Effector CD4-positive, alpha-beta T cell (primary cell): ENCODE measurements at regions not wholly inside any gene's neighbourhood (a gene's known extent, or its start where the extent isn't known, plus 50 kb on each side); places are given as distances from the start of the nearest gene placed in this dataset.

ENCODE experiments used
- DNase-seq: peaks from one replicate; pipeline ENCODE4 v3.0.0-alpha.2; 2020

- DNase-seq, result no peak
Observed at GRCh38 chr6:1054653-1055014, 257.3 kb upstream of the FOXQ1 start.

- no peak for DNase-seq
Observed at GRCh38 chr6:1053586-1053985, 258.3 kb upstream of the FOXQ1 start.

- DNase-seq, result no peak
Observed at GRCh38 chr6:1052262-1052661, 259.6 kb upstream of the FOXQ1 start.

DNA sequence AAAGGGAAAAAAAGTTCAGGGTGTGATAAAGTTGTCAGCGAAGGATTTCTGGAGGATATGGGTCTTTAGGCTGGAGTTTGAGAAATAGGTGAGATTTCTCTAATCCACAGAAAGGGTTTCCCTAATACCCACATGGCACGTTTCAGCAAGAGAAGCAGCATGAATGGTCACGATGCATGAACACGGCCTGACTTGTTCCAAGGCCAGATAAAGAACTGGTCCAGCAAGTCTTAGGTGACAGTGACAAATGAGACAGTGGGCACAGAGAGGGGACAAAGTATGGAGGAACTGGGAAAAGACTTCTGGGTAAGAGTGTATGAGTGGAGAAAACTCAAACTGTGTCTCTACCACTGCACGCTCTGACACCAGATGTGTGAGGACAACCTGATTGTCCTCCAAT, 262.0 kb upstream of the FOXQ1 start:
- no peak for DNase-seq

- DNase-seq, result no peak
Observed at GRCh38 chr6:1049170-1049569, 262.7 kb upstream of the FOXQ1 start.

DNA sequence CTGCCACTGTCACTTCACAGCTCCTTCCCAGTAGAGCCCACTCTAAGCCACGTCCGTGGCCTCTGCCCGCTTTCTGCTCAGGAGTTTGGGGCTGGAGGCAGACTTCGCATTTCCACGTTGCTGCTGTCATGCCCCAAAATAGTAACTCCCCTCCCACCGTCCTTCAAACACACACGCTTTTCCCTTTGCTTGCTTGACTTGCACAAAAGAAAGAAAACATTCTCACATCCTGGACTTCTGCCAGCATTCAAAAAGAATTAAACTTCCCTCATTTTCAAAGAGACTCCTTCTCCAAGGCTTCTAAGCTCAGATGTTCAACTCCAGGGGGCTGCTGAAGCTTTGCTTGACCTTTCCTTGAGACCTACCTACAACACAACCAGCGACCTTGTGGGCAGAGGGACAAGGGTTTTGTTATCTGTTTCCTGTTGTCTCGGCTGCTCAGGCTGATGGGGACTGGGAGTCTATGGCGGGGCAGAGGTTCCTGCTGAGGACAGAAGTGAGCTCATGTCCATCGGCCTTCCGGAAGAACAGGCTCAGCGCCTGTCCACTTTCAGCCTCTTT, 263.8 kb upstream of the FOXQ1 start:
- no peak for DNase-seq

DNA sequence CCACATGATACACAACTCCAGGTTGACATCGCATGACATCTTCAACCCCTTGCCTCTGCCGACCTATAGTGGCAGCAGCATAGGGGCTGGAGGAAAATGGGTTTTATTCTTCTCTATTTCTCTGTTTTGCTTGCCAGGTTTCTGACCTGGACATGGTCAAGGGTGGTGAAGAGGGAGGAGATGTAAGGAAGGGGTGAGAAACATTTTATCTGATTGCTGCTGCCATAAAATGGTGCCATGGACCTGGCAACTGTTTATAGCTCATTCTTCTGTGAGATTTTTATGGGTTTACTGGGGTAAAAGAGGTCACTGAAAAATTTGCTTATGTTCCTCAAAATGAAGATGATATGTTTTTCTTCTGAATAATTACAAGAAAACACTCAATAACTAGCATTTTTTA, 266.7 kb upstream of the FOXQ1 start:
- DNase-seq, result no peak

- DNase-seq, result no peak
Observed at GRCh38 chr6:1044040-1044836, 267.7 kb upstream of the FOXQ1 start.

DNA sequence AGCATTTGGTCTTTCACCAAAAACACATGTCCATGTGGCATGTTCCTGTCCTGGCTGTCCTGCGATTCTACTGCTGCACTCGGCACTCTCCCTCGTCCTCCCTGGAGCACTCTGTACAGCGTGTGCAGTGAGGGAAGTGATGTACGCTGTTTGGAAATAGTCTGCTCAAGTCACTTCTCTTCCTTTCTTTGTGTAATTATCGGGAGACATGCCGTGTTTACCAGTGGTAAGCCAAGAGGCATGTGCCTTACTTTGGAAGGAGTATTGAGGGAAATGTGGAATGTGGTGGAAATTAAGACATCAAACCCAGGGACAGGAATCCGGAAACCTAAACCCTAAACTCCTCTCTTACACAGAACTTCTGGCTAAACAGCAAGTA, 268.5 kb upstream of the FOXQ1 start:
- DNase-seq, result no peak

DNA sequence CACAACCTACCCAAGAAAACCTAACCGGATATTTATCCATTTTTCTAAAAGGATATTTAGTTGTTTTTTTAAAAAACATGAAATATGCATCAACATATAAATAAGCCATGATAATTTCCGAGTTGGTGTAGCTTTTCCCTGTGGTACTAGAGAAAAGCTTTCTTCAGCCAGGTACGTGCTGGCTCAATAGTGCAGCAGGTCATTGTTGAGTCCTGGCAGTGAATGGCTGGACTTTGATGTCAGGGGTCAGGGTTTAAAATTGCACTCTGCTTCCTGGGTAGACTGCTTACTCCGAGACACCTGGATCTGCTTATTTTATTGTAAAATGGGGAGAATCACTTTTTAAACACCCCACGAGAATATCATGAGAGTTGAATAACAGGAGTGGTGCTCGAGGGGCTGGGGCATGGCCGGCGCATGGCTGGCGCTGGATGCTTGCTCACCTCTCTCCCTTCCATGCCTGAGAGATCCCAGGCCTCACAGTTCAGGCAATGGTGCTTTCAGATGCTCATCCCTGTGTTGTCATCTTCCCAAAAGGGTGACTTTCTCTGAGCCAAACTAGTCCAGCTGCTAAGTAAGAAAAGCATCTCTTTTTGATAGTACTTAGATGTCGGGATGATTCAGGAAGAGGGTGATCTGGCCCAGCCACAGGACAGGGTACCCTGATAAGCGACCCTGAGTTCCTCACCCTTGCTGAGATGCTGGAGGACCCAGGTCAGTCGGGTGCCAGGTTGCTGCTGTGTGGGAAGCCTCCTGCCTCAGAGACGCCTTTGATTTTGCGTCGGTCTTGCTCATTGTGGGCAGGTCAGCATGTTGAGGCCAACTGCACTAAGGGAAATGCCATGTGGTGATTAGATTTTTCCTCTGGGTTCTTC, 269.1 kb upstream of the FOXQ1 start:
- no peak for DNase-seq

DNA sequence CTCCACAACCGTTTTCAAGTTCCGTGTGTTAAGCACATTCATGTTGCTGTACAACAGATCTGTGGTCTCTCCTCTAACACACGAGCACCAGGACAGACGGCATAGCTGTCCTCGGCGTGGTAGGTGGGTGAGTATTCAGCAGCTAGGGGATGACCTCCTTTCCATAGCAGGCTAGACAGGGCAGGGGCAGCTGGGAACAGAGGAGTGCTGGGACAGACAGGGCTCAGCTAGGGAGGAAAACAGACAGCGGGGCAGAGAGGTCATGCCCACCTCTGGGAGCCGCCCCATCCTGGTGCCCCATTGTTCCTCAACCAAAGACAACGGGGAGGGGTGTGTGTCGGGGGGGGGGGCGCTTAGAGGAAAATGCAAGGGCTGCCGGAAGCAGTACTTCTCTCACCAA, 271.5 kb upstream of the FOXQ1 start:
- DNase-seq, result no peak

GRCh38 chr6:1039746-1040145, 272.2 kb upstream of the FOXQ1 start:
- DNase-seq, result no peak

- DNase-seq, result no peak
Observed at GRCh38 chr6:1039191-1039590, 272.7 kb upstream of the FOXQ1 start.

DNA sequence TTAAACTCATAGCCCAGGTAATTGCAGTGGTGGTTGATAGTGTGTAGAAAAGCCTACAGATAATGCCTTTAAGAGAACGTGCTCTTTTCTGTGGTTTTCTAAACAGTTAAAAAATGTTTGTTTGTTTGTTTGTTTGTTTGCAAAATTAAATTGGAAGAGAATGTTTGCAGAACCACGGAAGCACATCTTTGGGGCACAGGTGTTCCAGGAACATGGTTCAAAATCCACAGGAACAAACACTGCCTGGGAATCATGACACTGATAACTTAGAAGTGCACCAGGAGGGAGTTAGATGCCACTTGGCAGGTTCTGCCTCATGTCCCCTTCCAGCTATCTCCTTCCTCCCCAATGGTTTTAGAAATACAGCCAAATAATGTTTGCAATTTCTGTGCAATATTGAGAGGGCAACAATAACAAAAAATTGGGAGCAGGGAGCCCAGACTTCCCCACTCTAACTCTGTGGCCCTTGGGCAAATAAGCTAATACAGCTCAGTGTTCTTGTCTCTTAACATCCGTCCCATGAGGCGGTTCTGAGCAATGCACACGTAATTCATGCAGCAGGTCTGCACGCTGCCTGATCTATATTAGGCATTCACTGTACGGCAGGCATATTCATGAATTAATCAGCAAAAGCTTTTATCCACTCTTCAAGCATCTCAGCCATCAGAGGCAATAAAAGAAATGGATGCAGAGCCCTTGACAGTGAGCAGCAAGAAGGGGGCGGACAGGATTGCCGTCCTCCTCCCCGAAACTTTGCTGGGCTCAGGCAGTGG, 274.3 kb upstream of the FOXQ1 start:
- no peak for DNase-seq

- DNase-seq, result no peak
Observed at GRCh38 chr6:1035401-1035800, 276.5 kb upstream of the FOXQ1 start.

GRCh38 chr6:1031720-1032119, 280.2 kb upstream of the FOXQ1 start:
- no peak for DNase-seq

- DNase-seq, result no peak
Observed at GRCh38 chr6:1029141-1029540, 282.8 kb upstream of the FOXQ1 start.

GRCh38 chr6:1028723-1029122, 283.2 kb upstream of the FOXQ1 start:
- no peak for DNase-seq

GRCh38 chr6:1027795-1028569, 283.9 kb upstream of the FOXQ1 start:
- DNase-seq, result no peak

- no peak for DNase-seq
Observed at GRCh38 chr6:1027109-1027794, 284.6 kb upstream of the FOXQ1 start.

- DNase-seq, result no peak
Observed at GRCh38 chr6:1025821-1026220, 286.1 kb upstream of the FOXQ1 start.

GRCh38 chr6:1024587-1024986, 287.3 kb upstream of the FOXQ1 start:
- DNase-seq, result no peak
